Bronchial epithelial cell (primary cell): ENCODE measurements at regions not wholly inside any gene's neighbourhood (a gene's known extent, or its start where the extent isn't known, plus 50 kb on each side); places are given as distances from the start of the nearest gene placed in this dataset.
A peak's percentile ranks its signal among the peaks of the same experiment; 100 is the strongest.
"Not testable (repeated sequence)": the region's sequence is repeated elsewhere in the genome, so short reads cannot be mapped to it uniquely, and the experiment has no call there.

ENCODE experiments used
- DNase-seq: peaks from one replicate; pipeline ENCODE4 v3.0.0-alpha.2; 2010; ENCODE audit warnings: low read depth
- FAIRE-seq: peaks from 2 replicates; lab custom pipeline; 2011; peaks lifted over from hg19 to GRCh38; lab: Jason Lieb, UNC
- H3K27me3 ChIP-seq: 2 replicates; pipeline ENCODE4 v1.5.1; 2011; ENCODE audit warnings: low read length; ENCODE audit not compliant: control insufficient read depth, insufficient read depth
- H3K36me3 ChIP-seq: 2 replicates; pipeline ENCODE4 v1.5.1; 2011; ENCODE audit warnings: low read length; ENCODE audit not compliant: control insufficient read depth, insufficient read depth
- H3K4me3 ChIP-seq: 2 replicates; pipeline ENCODE4 v1.5.1; 2011; ENCODE audit warnings: mild to moderate bottlenecking, low read depth, low read length, control low read depth
- TF ChIP-seq, protein P1 (sequence below): IDR thresholded peaks from 2 replicates; pipeline ENCODE4 v1.5.1; 2011; ENCODE audit warnings: mild to moderate bottlenecking, moderate library complexity, low read length, control low read depth, inconsistent platforms; ENCODE audit not compliant: insufficient read depth, severe bottlenecking

- no peak overlapping the region for H3K4me3 ChIP-seq
- no peaks in the 10 kb centered on the region for H3K36me3 ChIP-seq
- H3K27me3 ChIP-seq = peaks cover 2% of the 10 kb centered on the region
- FAIRE-seq (no peak), DNase-seq (peak; percentile 66)
- TF ChIP-seq, protein P1, sequence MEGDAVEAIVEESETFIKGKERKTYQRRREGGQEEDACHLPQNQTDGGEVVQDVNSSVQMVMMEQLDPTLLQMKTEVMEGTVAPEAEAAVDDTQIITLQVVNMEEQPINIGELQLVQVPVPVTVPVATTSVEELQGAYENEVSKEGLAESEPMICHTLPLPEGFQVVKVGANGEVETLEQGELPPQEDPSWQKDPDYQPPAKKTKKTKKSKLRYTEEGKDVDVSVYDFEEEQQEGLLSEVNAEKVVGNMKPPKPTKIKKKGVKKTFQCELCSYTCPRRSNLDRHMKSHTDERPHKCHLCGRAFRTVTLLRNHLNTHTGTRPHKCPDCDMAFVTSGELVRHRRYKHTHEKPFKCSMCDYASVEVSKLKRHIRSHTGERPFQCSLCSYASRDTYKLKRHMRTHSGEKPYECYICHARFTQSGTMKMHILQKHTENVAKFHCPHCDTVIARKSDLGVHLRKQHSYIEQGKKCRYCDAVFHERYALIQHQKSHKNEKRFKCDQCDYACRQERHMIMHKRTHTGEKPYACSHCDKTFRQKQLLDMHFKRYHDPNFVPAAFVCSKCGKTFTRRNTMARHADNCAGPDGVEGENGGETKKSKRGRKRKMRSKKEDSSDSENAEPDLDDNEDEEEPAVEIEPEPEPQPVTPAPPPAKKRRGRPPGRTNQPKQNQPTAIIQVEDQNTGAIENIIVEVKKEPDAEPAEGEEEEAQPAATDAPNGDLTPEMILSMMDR = no peak
Measured at GRCh38 chr1:209168204-209168603, 415.3 kb upstream of the CAMK1G start.

DNA sequence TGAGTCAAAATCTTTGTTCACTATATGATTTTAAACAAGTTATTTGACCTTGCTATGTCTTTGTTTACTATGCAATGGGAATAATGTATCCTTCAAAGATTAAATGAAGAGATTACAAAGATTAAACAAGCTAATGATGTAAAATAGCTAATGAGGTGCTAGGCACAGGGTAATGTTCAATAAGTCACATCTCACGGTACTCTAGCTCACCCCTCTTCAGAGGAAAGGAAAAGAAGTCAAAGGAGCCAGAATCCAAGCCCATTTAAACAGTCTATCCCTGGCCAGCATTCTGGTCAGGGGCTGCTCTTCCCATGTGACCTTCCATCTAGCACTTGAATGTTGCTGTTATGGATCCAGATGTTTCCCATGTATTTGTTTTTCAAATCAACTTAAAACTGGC is 412.4 kb upstream of the CAMK1G start:
- Histone ChIP-seq H3K27me3 (no peaks in the 10 kb centered on the region), H3K4me3 (no peak overlapping the region), H3K36me3 (no peaks in the 10 kb centered on the region)
- FAIRE-seq (no peak), DNase-seq (no peak)
- TF ChIP-seq, protein P1 = no peak

GRCh38 chr1:209172286-209172685 is 411.2 kb upstream of the CAMK1G start:
- Histone ChIP-seq H3K27me3 (no peaks in the 10 kb centered on the region), H3K4me3 (no peak overlapping the region), H3K36me3 (no peaks in the 10 kb centered on the region)
- DNase-seq (peak; percentile 54), FAIRE-seq (no peak)
- TF ChIP-seq, protein P1 = no peak

- not testable (repeated sequence) for H3K27me3 ChIP-seq, DNase-seq, H3K36me3 ChIP-seq, H3K4me3 ChIP-seq
- FAIRE-seq = peak; percentile 66
Measured at GRCh38 chr1:209172792-209173542, 410.5 kb upstream of the CAMK1G start.

DNA sequence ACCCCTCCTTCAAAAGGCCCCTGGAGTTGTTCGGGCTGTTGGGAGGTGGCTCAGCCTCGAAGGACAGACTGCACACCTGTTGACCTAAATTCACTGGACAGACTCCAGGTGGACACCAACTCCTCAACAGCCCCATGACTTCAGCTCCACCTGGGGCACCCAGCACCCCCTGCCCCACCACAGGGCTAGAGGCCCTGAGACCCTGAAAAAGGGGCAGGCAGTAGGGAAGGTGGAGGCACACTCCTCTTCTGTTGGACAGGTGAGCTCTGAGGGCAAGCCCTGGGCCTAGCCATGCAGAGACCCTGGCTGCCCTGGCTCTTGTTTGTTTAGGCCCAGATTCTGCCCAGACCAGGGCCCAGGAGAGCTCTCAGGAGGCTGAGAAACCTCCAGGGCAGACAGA is 409.7 kb upstream of the CAMK1G start:
- not testable (repeated sequence) for H3K27me3 ChIP-seq, FAIRE-seq, DNase-seq, H3K36me3 ChIP-seq, H3K4me3 ChIP-seq

GRCh38 chr1:209176866-209177430 is 406.6 kb upstream of the CAMK1G start:
- Histone ChIP-seq H3K4me3 (no peak overlapping the region), H3K27me3 (no peaks in the 10 kb centered on the region), H3K36me3 (no peaks in the 10 kb centered on the region)
- FAIRE-seq = peak; percentile 55
- no peak for DNase-seq
- TF ChIP-seq, protein P1 = no peak
